Erythroblast (primary cell): ENCODE measurements at regions not wholly inside any gene's neighbourhood (a gene's known extent, or its start where the extent isn't known, plus 50 kb on each side); places are given as distances from the start of the nearest gene placed in this dataset.

Experiments
- GATA1 ChIP-seq: IDR thresholded peaks from 2 replicates; pipeline ENCODE4 v1.6.1; 2011; ENCODE audit warnings: low read depth, mild to moderate bottlenecking, control low read depth, low read length, moderate library complexity
- POLR2A ChIP-seq: IDR thresholded peaks from 2 replicates; pipeline ENCODE4 v1.6.1; 2011; ENCODE audit warnings: mild to moderate bottlenecking, low read length

DNA sequence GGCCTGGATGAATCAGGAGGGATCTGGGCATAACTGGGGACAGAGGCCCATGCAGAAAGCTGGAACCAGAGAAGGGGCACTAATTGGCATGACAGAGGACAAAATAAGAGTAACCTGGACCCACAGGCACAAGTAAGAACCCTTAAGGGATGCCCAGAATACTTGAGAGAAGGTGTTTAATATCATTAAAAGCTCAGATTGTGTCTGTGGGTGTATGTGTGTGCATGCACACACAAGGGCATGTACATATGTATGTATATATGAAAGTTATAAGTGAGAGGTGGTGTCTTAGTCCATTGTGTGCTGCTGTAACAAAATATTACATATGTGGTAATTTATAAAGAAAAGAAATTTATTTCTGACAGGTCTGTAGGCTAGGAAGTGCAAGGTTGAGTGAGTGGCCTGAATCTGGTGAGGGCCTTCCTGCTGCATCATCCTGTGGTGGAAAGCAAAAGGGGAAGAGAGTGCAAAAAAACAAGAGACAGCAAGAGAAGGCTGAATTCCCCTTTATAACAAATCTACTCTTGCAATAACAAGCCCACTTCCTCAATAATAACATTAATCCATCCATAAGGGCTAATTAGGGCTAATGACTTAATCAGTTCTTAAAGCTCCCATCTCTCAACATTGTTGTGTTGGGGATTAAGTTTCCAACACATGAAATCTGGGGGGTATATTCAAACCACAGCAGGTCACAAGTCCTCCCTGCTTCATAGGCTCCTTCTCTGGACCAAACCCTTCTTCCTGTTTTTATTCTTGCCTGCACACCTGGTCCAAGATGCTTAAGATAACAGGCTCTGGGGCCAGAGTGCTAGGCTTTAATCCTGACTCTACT lies 68.3 kb upstream of the POU2AF2 start:
- TF ChIP-seq GATA1 (no peak), POLR2A (no peak)
